Endothelial cell of umbilical vein (primary cell): ENCODE measurements at regions not wholly inside any gene's neighbourhood (a gene's known extent, or its start where the extent isn't known, plus 50 kb on each side); places are given as distances from the start of the nearest gene placed in this dataset.

Experiments used
- BruUV-seq: library from RNA; stranded (reverse); fragments of 400-500 nt; replicated peaks from 2 replicates; lab custom pipeline; 2021; lab: Mats Ljungman, UMichigan
- CTCF ChIA-PET: fragments of 300-600, 350-600 bp; sonication (Branson Sonifier 250); formaldehyde crosslinking; loops from one replicate; lab custom pipeline; 2021; ENCODE audit warnings: antibody characterized with exemption, inconsistent platforms; lab: Charles Lee
- POLR2A ChIA-PET: fragments of 300-600, 350-600 bp; sonication (Branson Sonifier 250); formaldehyde crosslinking; loops from one replicate; lab custom pipeline; 2021; ENCODE audit warnings: antibody characterized with exemption, inconsistent platforms; lab: Charles Lee
- DNase-seq: peaks from one replicate; pipeline ENCODE4 v3.0.0-alpha.2; 2011; ENCODE audit warnings: low read depth, low spot score
- FAIRE-seq: peaks from 2 replicates; lab custom pipeline; 2011; peaks lifted over from hg19 to GRCh38; lab: Jason Lieb, UNC
- H2AFZ ChIP-seq: 2 replicates; pipeline ENCODE4 v1.6.0; 2012; ENCODE audit warnings: low read depth, low read length, control low read depth, inconsistent platforms
- H3K27ac ChIP-seq: 2 replicates; pipeline ENCODE4 v1.5.1; 2011; ENCODE audit warnings: low read depth, mild to moderate bottlenecking, control low read depth, low read length, moderate library complexity; ENCODE audit not compliant: insufficient read depth
- H3K27me3 ChIP-seq, 2 experiments: 2 replicates each; pipeline versions ENCODE4 v1.6.0 to v1.6.1; 2011; ENCODE audit warnings: low read length in 2 of 2, mixed read lengths in 1 of 2; ENCODE audit not compliant: control insufficient read depth in 2 of 2, insufficient read depth in 2 of 2
- H3K36me3 ChIP-seq, 2 experiments: 2 replicates in 1 of 2; 3 replicates in 1 of 2; pipeline ENCODE4 v1.5.1; 2011; ENCODE audit warnings: low read length in 2 of 2, mild to moderate bottlenecking in 1 of 2, moderate library complexity in 1 of 2; ENCODE audit not compliant: control insufficient read depth in 2 of 2, insufficient read depth in 2 of 2; ENCODE audit errors: extremely low read depth in 1 of 2
- H3K4me1 ChIP-seq: 3 replicates; pipeline ENCODE4 v1.5.1; 2011; ENCODE audit warnings: mild to moderate bottlenecking, low read length; ENCODE audit not compliant: control insufficient read depth, insufficient read depth; ENCODE audit errors: extremely low read depth
- H3K4me2 ChIP-seq: 2 replicates; pipeline ENCODE4 v1.6.1; 2011; ENCODE audit warnings: low read length, control low read depth, mixed read lengths; ENCODE audit not compliant: insufficient read depth
- H3K4me3 ChIP-seq, 3 experiments: fragments of 200-600 bp in 1 of 3; sonication (generic), shearing (Covaris generic) in 1 of 3; replicated peaks in 1 of 3; 2 replicates each; pipeline ENCODE4 v1.5.1; 2011 to 2016; ENCODE audit warnings: control low read depth in 3 of 3, low read length in 3 of 3, mild to moderate bottlenecking in 2 of 3, inconsistent platforms in 1 of 3, low read depth in 1 of 3, moderate library complexity in 1 of 3; ENCODE audit not compliant: insufficient read depth in 1 of 3
- H3K79me2 ChIP-seq: 2 replicates; pipeline ENCODE4 v1.6.0; 2012; ENCODE audit warnings: low read length, inconsistent platforms; ENCODE audit not compliant: control insufficient read depth, insufficient read depth
- H3K9ac ChIP-seq: replicated peaks from 2 replicates; pipeline ENCODE3; 2011; ENCODE audit warnings: low read length, control low read depth; ENCODE audit not compliant: insufficient read depth; ENCODE audit errors: extremely low read depth
- H3K9me1 ChIP-seq: replicated peaks from 3 replicates; pipeline ENCODE4 v1.6.0; 2011; ENCODE audit warnings: mild to moderate bottlenecking, low read length; ENCODE audit not compliant: control insufficient read depth, insufficient read depth; ENCODE audit errors: extremely low read depth
- H3K9me3 ChIP-seq: replicated peaks from 2 replicates; pipeline ENCODE4 v1.5.1; 2012; ENCODE audit warnings: low read length, inconsistent platforms; ENCODE audit not compliant: control insufficient read depth, insufficient read depth
- H4K20me1 ChIP-seq: replicated peaks from 2 replicates; pipeline ENCODE3; 2011; ENCODE audit warnings: mild to moderate bottlenecking, low read length; ENCODE audit not compliant: control insufficient read depth, insufficient read depth; ENCODE audit errors: extremely low read depth
- EZH2 ChIP-seq: IDR thresholded peaks from 2 replicates; pipeline ENCODE4 v1.6.1; 2012; ENCODE audit warnings: borderline replicate concordance, low read depth, mild to moderate bottlenecking, moderate library complexity, low read length, inconsistent platforms; ENCODE audit not compliant: severe bottlenecking
- FOS ChIP-seq: IDR thresholded peaks from 2 replicates; pipeline ENCODE4 v1.6.1; 2011; ENCODE audit warnings: mild to moderate bottlenecking, low read length, moderate library complexity, borderline replicate concordance; ENCODE audit not compliant: insufficient read depth
- GATA2 ChIP-seq: IDR thresholded peaks from 2 replicates; pipeline ENCODE4 v1.7.0; 2011; ENCODE audit warnings: low read depth, mild to moderate bottlenecking, moderate library complexity, mixed read lengths, low read length; ENCODE audit not compliant: insufficient read length, insufficient read depth
- JUN ChIP-seq: IDR thresholded peaks from 2 replicates; pipeline ENCODE4 v1.6.1; 2011; ENCODE audit warnings: borderline replicate concordance, low read depth; ENCODE audit not compliant: insufficient read length, insufficient read depth
- MAX ChIP-seq: IDR thresholded peaks from 2 replicates; pipeline ENCODE4 v1.6.1; 2011; ENCODE audit not compliant: insufficient read depth, insufficient read length
- MYC ChIP-seq: IDR thresholded peaks from one replicate; pipeline ENCODE4 v1.6.1; 2011; ENCODE audit warnings: mild to moderate bottlenecking, low read depth, low read length
- POLR2A ChIP-seq: IDR thresholded peaks from 2 replicates; pipeline ENCODE4 v1.6.1; 2012; ENCODE audit warnings: low read depth, mild to moderate bottlenecking, control low read depth, low read length
- POLR2AphosphoS5 ChIP-seq: IDR thresholded peaks from 2 replicates; pipeline ENCODE4 v1.6.1; 2012; ENCODE audit warnings: low read depth, mild to moderate bottlenecking, control low read depth, low read length, moderate library complexity; ENCODE audit not compliant: insufficient read depth
- dilution Hi-C: fragments of 300-500 bp; cut with MboI; formaldehyde crosslinking; loops from one replicate; pipeline ENCODE4 v1.15.0; 2019; ENCODE audit warnings: low sequenced_read_pairs; ENCODE audit not compliant: extremely low pct_ligation_motif_present
- intact Hi-C: fragments of 100-400 bp; cut with micrococcal nuclease; formaldehyde crosslinking; loops from one replicate; pipeline ENCODE4 v1.10.0; 2022
- TF ChIP-seq, protein P1 (sequence below), 2 donors: IDR thresholded peaks; 1 replicate in 1 of 2; 2 replicates in 1 of 2; pipeline ENCODE4 v1.5.1; 2011; ENCODE audit warnings: low read length in 2 of 2, mild to moderate bottlenecking in 2 of 2, moderate library complexity in 2 of 2, control low read depth in 1 of 2, inconsistent platforms in 1 of 2, low read depth in 1 of 2; ENCODE audit not compliant: insufficient read depth in 1 of 2; ENCODE audit errors: extremely low read depth in 1 of 2

DNA sequence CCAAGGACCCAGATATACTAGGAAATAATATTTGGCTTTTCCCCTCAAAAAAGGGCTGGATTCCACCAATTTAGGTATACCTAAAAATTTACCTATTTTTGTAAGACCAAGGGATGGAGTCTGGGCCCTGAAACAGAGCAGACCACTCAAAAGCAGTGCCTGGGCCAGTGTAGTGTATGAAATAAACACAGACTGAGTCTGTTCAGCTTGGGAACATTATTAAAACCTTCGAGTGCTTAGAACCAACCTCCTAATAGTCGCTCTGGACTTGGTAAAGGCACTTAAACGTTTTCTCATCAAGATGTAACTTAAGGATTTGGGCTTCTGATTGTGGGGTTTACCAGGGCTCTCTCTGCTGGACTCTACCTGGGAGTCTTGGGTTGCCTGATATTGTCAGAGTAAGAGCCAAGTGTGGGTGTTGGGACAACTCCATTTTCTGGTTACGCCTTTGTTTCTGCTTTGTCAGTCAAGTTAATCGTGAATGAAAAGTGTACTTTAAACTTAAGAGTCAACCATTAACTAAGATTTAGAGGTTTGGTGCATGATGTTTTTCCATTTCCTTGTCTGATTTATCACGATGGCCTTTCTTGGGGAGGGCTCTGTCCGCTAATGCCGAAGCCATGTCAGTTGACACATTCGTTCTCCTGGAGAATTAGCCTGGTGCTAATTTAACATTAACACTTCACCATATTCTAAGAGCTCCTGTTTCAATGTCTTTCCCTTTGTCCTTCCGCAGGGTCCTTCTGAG lies 221.0 kb upstream of the TPM1 start:
- Histone ChIP-seq H3K27ac (no peak overlapping the region), H3K4me1 (no peaks in the 10 kb centered on the region), H2AFZ (no peak overlapping the region), H3K4me3 (no peak overlapping the region), H3K9ac (no peak overlapping the region), H3K36me3 (no peaks in the 10 kb centered on the region), H3K27me3 (peaks cover 4 to 12% of the 10 kb centered on the region in 2 experiments), H3K9me1 (no peaks in the 10 kb centered on the region), H4K20me1 (no peaks in the 10 kb centered on the region), H3K9me3 (no peaks in the 10 kb centered on the region), H3K4me2 (no peak overlapping the region), H3K79me2 (no peaks in the 10 kb centered on the region)
- CTCF ChIA-PET, result interaction anchor here (0.9 to 1.2 kb wide), 2 partner anchors 23 to 36 kb away, joined by 3 read pairs; no protein-coding TSS in a partner anchor
- TF ChIP-seq JUN (no peak), POLR2A (no peak), MAX (no peak)
- FAIRE-seq (peak; percentile 47), DNase-seq (no peak)
- no TSS peak for BruUV-seq
- dilution Hi-C loops (no loop called here), intact Hi-C loops (no loop called here)
- POLR2A ChIA-PET, result no interaction called here

- no peak for TF ChIP-seq POLR2AphosphoS5
- no peak for TF ChIP-seq FOS
- TF ChIP-seq EZH2, result no peak
- TF ChIP-seq POLR2A, result no peak
- no peak for TF ChIP-seq GATA2
- TF ChIP-seq MYC, result no peak
- TF ChIP-seq, protein P1, sequence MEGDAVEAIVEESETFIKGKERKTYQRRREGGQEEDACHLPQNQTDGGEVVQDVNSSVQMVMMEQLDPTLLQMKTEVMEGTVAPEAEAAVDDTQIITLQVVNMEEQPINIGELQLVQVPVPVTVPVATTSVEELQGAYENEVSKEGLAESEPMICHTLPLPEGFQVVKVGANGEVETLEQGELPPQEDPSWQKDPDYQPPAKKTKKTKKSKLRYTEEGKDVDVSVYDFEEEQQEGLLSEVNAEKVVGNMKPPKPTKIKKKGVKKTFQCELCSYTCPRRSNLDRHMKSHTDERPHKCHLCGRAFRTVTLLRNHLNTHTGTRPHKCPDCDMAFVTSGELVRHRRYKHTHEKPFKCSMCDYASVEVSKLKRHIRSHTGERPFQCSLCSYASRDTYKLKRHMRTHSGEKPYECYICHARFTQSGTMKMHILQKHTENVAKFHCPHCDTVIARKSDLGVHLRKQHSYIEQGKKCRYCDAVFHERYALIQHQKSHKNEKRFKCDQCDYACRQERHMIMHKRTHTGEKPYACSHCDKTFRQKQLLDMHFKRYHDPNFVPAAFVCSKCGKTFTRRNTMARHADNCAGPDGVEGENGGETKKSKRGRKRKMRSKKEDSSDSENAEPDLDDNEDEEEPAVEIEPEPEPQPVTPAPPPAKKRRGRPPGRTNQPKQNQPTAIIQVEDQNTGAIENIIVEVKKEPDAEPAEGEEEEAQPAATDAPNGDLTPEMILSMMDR (IDR thresholded peaks at IDR 0.05; ENCODE audit: extremely low read depth in 1 of 2, insufficient read depth in 1 of 2, low read depth in 1 of 2, low read length in 2 of 2), result no peak
- TF ChIP-seq JUN, result no peak
- no peak for TF ChIP-seq MAX
- Histone ChIP-seq H3K27me3 (peaks cover 4 to 12% of the 10 kb centered on the region in 2 experiments), H3K4me2 (no peak overlapping the region), H3K79me2 (no peaks in the 10 kb centered on the region), H2AFZ (no peak overlapping the region), H3K9me1 (no peaks in the 10 kb centered on the region), H3K27ac (no peak overlapping the region), H3K9me3 (no peaks in the 10 kb centered on the region), H4K20me1 (no peaks in the 10 kb centered on the region), H3K4me3 (no peak overlapping the region), H3K36me3 (no peaks in the 10 kb centered on the region), H3K9ac (no peak overlapping the region), H3K4me1 (no peaks in the 10 kb centered on the region)
- ChIA-PET CTCF (interaction anchor here (1.2 kb wide), 1 partner anchor 36 kb away, joined by 3 read pairs; no protein-coding TSS in a partner anchor), POLR2A (no interaction called here)
- dilution Hi-C loops (no loop called here), intact Hi-C loops (no loop called here)
- DNase-seq (no peak), FAIRE-seq (no peak)
- no TSS peak for BruUV-seq
Measured at GRCh38 chr15:62822228-62822627, 220.3 kb upstream of the TPM1 start.
